SU-DHL-6 (cell line): ENCODE measurements at regions not wholly inside any gene's neighbourhood (a gene's known extent, or its start where the extent isn't known, plus 50 kb on each side); places are given as distances from the start of the nearest gene placed in this dataset.

ENCODE experiments used
- H2AFZ ChIP-seq: fragments of 200-600 bp; sonication (generic); 2 replicates; pipeline ENCODE4 v1.6.1; 2014; ENCODE audit warnings: low read depth, mild to moderate bottlenecking, moderate library complexity, mixed read lengths, antibody characterized with exemption, low read length; ENCODE audit not compliant: severe bottlenecking
- H3F3A ChIP-seq: fragments of 200-600 bp; shearing (Covaris generic); 2 replicates; pipeline ENCODE4 v1.6.0; 2016; ENCODE audit warnings: antibody characterized with exemption, mild to moderate bottlenecking; ENCODE audit not compliant: insufficient read depth
- H3K27ac ChIP-seq: fragments of 200-600 bp; sonication (generic); 2 replicates; pipeline ENCODE4 v1.5.1; 2016; ENCODE audit warnings: low read depth, mild to moderate bottlenecking, low read length, moderate library complexity, mixed read lengths
- H3K27me3 ChIP-seq: fragments of 200-600 bp; sonication (generic), shearing (Covaris generic); 2 replicates; pipeline ENCODE4 v1.6.0; 2014; ENCODE audit warnings: mild to moderate bottlenecking, low read length
- H3K36me3 ChIP-seq: fragments of 200-600 bp; sonication (generic); 2 replicates; pipeline ENCODE4 v1.6.1; 2014; ENCODE audit warnings: mild to moderate bottlenecking, low read length, mixed read lengths
- H3K4me2 ChIP-seq: fragments of 300-600, 200-600 bp; shearing (Covaris generic), sonication (generic); 2 replicates; pipeline ENCODE4 v1.6.0; 2014; ENCODE audit warnings: low read length, low read depth, mild to moderate bottlenecking; ENCODE audit not compliant: poor library complexity, severe bottlenecking
- H3K4me3 ChIP-seq: fragments of 200-600 bp; sonication (generic); 2 replicates; pipeline ENCODE4 v1.5.1; 2014; ENCODE audit warnings: antibody characterized with exemption, low read length, mild to moderate bottlenecking, mixed read lengths; ENCODE audit not compliant: insufficient read depth, poor library complexity, severe bottlenecking
- H3K79me2 ChIP-seq: fragments of 200-600 bp; sonication (generic); 2 replicates; pipeline ENCODE4 v1.6.1; 2014; ENCODE audit warnings: mild to moderate bottlenecking, low read length, moderate library complexity; ENCODE audit not compliant: insufficient read depth
- H3K9ac ChIP-seq: fragments of 200-600 bp; sonication (generic); 2 replicates; pipeline ENCODE4 v1.7.0; 2014; ENCODE audit warnings: mild to moderate bottlenecking, low read length
- H3K9me2 ChIP-seq: fragments of 200-600 bp; sonication (generic); replicated peaks from 2 replicates; pipeline ENCODE4 v1.6.1; 2014; ENCODE audit warnings: low read length; ENCODE audit not compliant: insufficient read depth
- H3K9me3 ChIP-seq: fragments of 200-600 bp; sonication (generic); 2 replicates; pipeline ENCODE4 v1.6.1; 2014; ENCODE audit warnings: low read length, mixed read lengths; ENCODE audit not compliant: insufficient read depth
- H4K20me1 ChIP-seq: fragments of 200-600 bp; sonication (generic); 2 replicates; pipeline ENCODE4 v1.6.1; 2014; ENCODE audit warnings: low read depth, mild to moderate bottlenecking, antibody characterized with exemption, low read length, moderate library complexity, mixed read lengths
- CTCF ChIP-seq: fragments of 200-600 bp; sonication (generic); IDR thresholded peaks from one replicate; pipeline ENCODE4 v1.5.1; 2017; ENCODE audit warnings: antibody characterized with exemption, mild to moderate bottlenecking, low read length, moderate library complexity; ENCODE audit not compliant: insufficient read depth, poor library complexity, severe bottlenecking
- EZH2phosphoT487 ChIP-seq: fragments of 200-600 bp; sonication (generic), shearing (Covaris generic); conservative IDR thresholded peaks from 2 replicates; pipeline ENCODE4 v1.6.1; 2018; ENCODE audit warnings: mild to moderate bottlenecking, antibody characterized with exemption, low read length, moderate library complexity, mixed read lengths

GRCh38 chr2:18835787-18836186 lies 246.4 kb upstream of the NT5C1B start:
- Histone ChIP-seq H3K9me3 (no peaks in the 10 kb centered on the region), H3K27ac (no peak overlapping the region), H3K4me3 (no peak overlapping the region), H3K36me3 (no peaks in the 10 kb centered on the region), H3K27me3 (no peaks in the 10 kb centered on the region), H3K79me2 (no peaks in the 10 kb centered on the region), H3K9me2 (no peaks in the 10 kb centered on the region; the same call in 1 of the 2 replicates), H3F3A (no peaks in the 10 kb centered on the region), H3K9ac (no peak overlapping the region), H4K20me1 (no peaks in the 10 kb centered on the region), H2AFZ (no peak overlapping the region), H3K4me2 (no peak overlapping the region)
- TF ChIP-seq CTCF = no peak
- TF ChIP-seq EZH2phosphoT487 = no peak

- Histone ChIP-seq H3F3A (no peaks in the 10 kb centered on the region), H3K4me3 (no peak overlapping the region), H3K9me2 (no peaks in the 10 kb centered on the region; the same call in 1 of the 2 replicates), H3K27ac (no peak overlapping the region), H3K9ac (no peak overlapping the region), H3K27me3 (no peaks in the 10 kb centered on the region), H2AFZ (no peak overlapping the region), H3K4me2 (no peak overlapping the region), H3K36me3 (no peaks in the 10 kb centered on the region), H3K79me2 (no peaks in the 10 kb centered on the region), H4K20me1 (no peaks in the 10 kb centered on the region), H3K9me3 (no peaks in the 10 kb centered on the region)
- TF ChIP-seq CTCF (no peak), EZH2phosphoT487 (no peak)
Observed at GRCh38 chr2:18834341-18834740, 245.0 kb upstream of the NT5C1B start.

- H3K27me3 ChIP-seq = no peaks in the 10 kb centered on the region
- H3K9me2 ChIP-seq = no peaks in the 10 kb centered on the region; the same call in 1 of the 2 replicates
- TF ChIP-seq CTCF (no peak), EZH2phosphoT487 (no peak)
- H3K4me3 ChIP-seq = no peak overlapping the region
- H3K9ac ChIP-seq = no peak overlapping the region
- H2AFZ ChIP-seq = no peak overlapping the region
- H4K20me1 ChIP-seq = no peaks in the 10 kb centered on the region
- H3K36me3 ChIP-seq = no peaks in the 10 kb centered on the region
- no peaks in the 10 kb centered on the region for H3K9me3 ChIP-seq
- no peak overlapping the region for H3K27ac ChIP-seq
- no peaks in the 10 kb centered on the region for H3F3A ChIP-seq
- no peak overlapping the region for H3K4me2 ChIP-seq
- no peaks in the 10 kb centered on the region for H3K79me2 ChIP-seq
Observed at GRCh38 chr2:18833941-18834340, 244.6 kb upstream of the NT5C1B start.
